GM23248 (cell line): ENCODE measurements at regions not wholly inside any gene's neighbourhood (a gene's known extent, or its start where the extent isn't known, plus 50 kb on each side); places are given as distances from the start of the nearest gene placed in this dataset.

ENCODE experiments used
- EZH2 ChIP-seq: fragments of 200-600 bp; sonication (generic); IDR thresholded peaks from 2 replicates; pipeline ENCODE4 v1.6.1; 2018; ENCODE audit warnings: antibody characterized with exemption, mild to moderate bottlenecking; ENCODE audit not compliant: insufficient read depth, poor library complexity, severe bottlenecking
- EZH2phosphoT487 ChIP-seq: fragments of 200-600 bp; sonication (generic); IDR thresholded peaks from 2 replicates; pipeline ENCODE4 v1.6.1; 2018; ENCODE audit warnings: antibody characterized with exemption, moderate library complexity, mild to moderate bottlenecking, low read depth; ENCODE audit not compliant: insufficient read depth

- TF ChIP-seq EZH2phosphoT487 (no peak), EZH2 (no peak)
Observed at GRCh38 chr1:82874041-82874440, 1073.3 kb downstream of the ADGRL2 start.
